ENCODE measurements at regions not wholly inside any gene's neighbourhood (a gene's known extent, or its start where the extent isn't known, plus 50 kb on each side); places are given as distances from the start of the nearest gene placed in this dataset.

DNA sequence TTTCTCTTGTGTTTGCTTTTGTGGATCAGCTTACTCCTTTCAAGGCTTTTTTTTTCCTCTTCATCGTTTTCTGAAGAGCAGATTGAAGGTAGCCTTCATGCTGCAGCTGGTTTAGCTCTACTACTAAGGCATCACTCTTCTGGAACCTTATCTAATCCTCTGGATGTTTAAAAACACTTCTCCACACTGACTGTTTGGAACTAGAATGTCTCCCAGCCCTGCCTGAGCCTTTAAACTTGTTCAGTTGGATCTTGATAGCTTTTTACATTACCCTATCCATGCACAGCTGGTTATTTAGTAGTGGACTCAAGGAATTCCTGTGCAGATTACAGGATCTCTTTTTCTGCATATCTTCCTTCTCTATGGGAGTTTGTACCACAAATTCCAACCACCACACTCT lies 108.9 kb upstream of the ASCC3 start:
- no peaks in the 10 kb centered on the region for H3K27me3 Mint-ChIP-seq (ENCODE audit: insufficient read depth, low read depth, poor library complexity)
- H3F3A ChIP-seq (replicated peaks; ENCODE audit: low read depth): no peaks in the 10 kb centered on the region
- ATAC-seq: no peak
- H3K9me3 Mint-ChIP-seq: peaks cover 4% of the 10 kb centered on the region; the same call in 1 of the 3 replicates
- peaks cover 2% of the 10 kb centered on the region; the same call in 1 of the 3 replicates for H3K36me3 Mint-ChIP-seq (ENCODE audit: low read depth)
- no peak for DNase-seq (ENCODE audit: low spot score)
- no peak for TF ChIP-seq ZNF114 (CRISPR knock-in tag; IDR thresholded peaks at IDR 0.05)
- TF ChIP-seq STAT1 (IDR thresholded peaks at IDR 0.05; ENCODE audit: unreplicated experiment): no peak
- no peak for TF ChIP-seq CREB1 (CRISPR knock-in tag; IDR thresholded peaks at IDR 0.05; ENCODE audit: low read depth)
- TF ChIP-seq, protein P1, sequence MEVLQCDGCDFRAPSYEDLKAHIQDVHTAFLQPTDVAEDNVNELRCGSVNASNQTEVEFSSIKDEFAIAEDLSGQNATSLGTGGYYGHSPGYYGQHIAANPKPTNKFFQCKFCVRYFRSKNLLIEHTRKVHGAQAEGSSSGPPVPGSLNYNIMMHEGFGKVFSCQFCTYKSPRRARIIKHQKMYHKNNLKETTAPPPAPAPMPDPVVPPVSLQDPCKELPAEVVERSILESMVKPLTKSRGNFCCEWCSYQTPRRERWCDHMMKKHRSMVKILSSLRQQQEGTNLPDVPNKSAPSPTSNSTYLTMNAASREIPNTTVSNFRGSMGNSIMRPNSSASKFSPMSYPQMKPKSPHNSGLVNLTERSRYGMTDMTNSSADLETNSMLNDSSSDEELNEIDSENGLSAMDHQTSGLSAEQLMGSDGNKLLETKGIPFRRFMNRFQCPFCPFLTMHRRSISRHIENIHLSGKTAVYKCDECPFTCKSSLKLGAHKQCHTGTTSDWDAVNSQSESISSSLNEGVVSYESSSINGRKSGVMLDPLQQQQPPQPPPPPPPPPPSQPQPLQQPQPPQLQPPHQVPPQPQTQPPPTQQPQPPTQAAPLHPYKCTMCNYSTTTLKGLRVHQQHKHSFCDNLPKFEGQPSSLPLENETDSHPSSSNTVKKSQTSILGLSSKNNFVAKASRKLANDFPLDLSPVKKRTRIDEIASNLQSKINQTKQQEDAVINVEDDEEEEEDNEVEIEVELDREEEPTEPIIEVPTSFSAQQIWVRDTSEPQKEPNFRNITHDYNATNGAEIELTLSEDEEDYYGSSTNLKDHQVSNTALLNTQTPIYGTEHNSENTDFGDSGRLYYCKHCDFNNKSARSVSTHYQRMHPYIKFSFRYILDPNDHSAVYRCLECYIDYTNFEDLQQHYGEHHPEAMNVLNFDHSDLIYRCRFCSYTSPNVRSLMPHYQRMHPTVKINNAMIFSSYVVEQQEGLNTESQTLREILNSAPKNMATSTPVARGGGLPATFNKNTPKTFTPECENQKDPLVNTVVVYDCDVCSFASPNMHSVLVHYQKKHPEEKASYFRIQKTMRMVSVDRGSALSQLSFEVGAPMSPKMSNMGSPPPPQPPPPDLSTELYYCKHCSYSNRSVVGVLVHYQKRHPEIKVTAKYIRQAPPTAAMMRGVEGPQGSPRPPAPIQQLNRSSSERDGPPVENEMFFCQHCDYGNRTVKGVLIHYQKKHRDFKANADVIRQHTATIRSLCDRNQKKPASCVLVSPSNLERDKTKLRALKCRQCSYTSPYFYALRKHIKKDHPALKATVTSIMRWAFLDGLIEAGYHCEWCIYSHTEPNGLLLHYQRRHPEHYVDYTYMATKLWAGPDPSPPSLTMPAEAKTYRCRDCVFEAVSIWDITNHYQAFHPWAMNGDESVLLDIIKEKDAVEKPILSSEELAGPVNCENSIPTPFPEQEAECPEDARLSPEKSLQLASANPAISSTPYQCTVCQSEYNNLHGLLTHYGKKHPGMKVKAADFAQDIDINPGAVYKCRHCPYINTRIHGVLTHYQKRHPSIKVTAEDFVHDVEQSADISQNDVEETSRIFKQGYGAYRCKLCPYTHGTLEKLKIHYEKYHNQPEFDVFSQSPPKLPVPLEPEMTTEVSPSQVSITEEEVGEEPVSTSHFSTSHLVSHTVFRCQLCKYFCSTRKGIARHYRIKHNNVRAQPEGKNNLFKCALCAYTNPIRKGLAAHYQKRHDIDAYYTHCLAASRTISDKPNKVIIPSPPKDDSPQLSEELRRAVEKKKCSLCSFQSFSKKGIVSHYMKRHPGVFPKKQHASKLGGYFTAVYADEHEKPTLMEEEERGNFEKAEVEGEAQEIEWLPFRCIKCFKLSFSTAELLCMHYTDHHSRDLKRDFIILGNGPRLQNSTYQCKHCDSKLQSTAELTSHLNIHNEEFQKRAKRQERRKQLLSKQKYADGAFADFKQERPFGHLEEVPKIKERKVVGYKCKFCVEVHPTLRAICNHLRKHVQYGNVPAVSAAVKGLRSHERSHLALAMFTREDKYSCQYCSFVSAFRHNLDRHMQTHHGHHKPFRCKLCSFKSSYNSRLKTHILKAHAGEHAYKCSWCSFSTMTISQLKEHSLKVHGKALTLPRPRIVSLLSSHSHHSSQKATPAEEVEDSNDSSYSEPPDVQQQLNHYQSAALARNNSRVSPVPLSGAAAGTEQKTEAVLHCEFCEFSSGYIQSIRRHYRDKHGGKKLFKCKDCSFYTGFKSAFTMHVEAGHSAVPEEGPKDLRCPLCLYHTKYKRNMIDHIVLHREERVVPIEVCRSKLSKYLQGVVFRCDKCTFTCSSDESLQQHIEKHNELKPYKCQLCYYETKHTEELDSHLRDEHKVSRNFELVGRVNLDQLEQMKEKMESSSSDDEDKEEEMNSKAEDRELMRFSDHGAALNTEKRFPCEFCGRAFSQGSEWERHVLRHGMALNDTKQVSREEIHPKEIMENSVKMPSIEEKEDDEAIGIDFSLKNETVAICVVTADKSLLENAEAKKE (CRISPR knock-in tag; IDR thresholded peaks at IDR 0.05): no peak
- no peak for TF ChIP-seq NANOG (IDR thresholded peaks at IDR 0.05; ENCODE audit: borderline replicate concordance)
- TF ChIP-seq, protein P2, sequence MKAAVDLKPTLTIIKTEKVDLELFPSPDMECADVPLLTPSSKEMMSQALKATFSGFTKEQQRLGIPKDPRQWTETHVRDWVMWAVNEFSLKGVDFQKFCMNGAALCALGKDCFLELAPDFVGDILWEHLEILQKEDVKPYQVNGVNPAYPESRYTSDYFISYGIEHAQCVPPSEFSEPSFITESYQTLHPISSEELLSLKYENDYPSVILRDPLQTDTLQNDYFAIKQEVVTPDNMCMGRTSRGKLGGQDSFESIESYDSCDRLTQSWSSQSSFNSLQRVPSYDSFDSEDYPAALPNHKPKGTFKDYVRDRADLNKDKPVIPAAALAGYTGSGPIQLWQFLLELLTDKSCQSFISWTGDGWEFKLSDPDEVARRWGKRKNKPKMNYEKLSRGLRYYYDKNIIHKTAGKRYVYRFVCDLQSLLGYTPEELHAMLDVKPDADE (IDR thresholded peaks at IDR 0.05): no peak
- no peak for TF ChIP-seq EZH2 (IDR thresholded peaks at IDR 0.05; ENCODE audit: low read depth, unreplicated experiment)
- no peak for TF ChIP-seq POLR2AphosphoS5 (IDR thresholded peaks at IDR 0.05; ENCODE audit: low read depth)
- TF ChIP-seq, protein P3, sequence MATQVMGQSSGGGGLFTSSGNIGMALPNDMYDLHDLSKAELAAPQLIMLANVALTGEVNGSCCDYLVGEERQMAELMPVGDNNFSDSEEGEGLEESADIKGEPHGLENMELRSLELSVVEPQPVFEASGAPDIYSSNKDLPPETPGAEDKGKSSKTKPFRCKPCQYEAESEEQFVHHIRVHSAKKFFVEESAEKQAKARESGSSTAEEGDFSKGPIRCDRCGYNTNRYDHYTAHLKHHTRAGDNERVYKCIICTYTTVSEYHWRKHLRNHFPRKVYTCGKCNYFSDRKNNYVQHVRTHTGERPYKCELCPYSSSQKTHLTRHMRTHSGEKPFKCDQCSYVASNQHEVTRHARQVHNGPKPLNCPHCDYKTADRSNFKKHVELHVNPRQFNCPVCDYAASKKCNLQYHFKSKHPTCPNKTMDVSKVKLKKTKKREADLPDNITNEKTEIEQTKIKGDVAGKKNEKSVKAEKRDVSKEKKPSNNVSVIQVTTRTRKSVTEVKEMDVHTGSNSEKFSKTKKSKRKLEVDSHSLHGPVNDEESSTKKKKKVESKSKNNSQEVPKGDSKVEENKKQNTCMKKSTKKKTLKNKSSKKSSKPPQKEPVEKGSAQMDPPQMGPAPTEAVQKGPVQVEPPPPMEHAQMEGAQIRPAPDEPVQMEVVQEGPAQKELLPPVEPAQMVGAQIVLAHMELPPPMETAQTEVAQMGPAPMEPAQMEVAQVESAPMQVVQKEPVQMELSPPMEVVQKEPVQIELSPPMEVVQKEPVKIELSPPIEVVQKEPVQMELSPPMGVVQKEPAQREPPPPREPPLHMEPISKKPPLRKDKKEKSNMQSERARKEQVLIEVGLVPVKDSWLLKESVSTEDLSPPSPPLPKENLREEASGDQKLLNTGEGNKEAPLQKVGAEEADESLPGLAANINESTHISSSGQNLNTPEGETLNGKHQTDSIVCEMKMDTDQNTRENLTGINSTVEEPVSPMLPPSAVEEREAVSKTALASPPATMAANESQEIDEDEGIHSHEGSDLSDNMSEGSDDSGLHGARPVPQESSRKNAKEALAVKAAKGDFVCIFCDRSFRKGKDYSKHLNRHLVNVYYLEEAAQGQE (IDR thresholded peaks at IDR 0.05; ENCODE audit: unreplicated experiment): no peak
- TF ChIP-seq ZNF331 (CRISPR knock-in tag; IDR thresholded peaks at IDR 0.05; ENCODE audit: low read depth): no peak
- TF ChIP-seq EZH2phosphoT487 (IDR thresholded peaks at IDR 0.05; ENCODE audit: unreplicated experiment): no peak
- H3K27ac ChIP-seq (ENCODE audit: low read depth): no peak overlapping the region
- no peaks in the 10 kb centered on the region for H3K36me3 ChIP-seq (ENCODE audit: insufficient read depth)
- H3K79me2 ChIP-seq (replicated peaks; ENCODE audit: insufficient read depth): no peaks in the 10 kb centered on the region
- no peak overlapping the region for H3K4me2 ChIP-seq
- no peaks in the 10 kb centered on the region for H3K27me3 ChIP-seq (ENCODE audit: insufficient read depth)
- H3K4me1 Mint-ChIP-seq: no peaks in the 10 kb centered on the region
- no peaks in the 10 kb centered on the region for H4K20me1 ChIP-seq (replicated peaks; ENCODE audit: insufficient read depth)
- no peak overlapping the region for H3K4me3 ChIP-seq
- H3K4me3 Mint-ChIP-seq: no peak overlapping the region
- H3K27ac Mint-ChIP-seq: no peak overlapping the region
- no peaks in the 10 kb centered on the region for H3K9me2 ChIP-seq (ENCODE audit: insufficient read depth)
- H3K4me1 ChIP-seq (ENCODE audit: insufficient read depth): no peaks in the 10 kb centered on the region
- peak overlapping the region; percentile 40; the same call in 1 of the 2 replicates for H2AFZ ChIP-seq
